ENCODE measurements at regions not wholly inside any gene's neighbourhood (a gene's known extent, or its start where the extent isn't known, plus 50 kb on each side); places are given as distances from the start of the nearest gene placed in this dataset.
"Not testable (repeated sequence)": the region's sequence is repeated elsewhere in the genome, so short reads cannot be mapped to it uniquely, and the experiment has no call there.

DNA sequence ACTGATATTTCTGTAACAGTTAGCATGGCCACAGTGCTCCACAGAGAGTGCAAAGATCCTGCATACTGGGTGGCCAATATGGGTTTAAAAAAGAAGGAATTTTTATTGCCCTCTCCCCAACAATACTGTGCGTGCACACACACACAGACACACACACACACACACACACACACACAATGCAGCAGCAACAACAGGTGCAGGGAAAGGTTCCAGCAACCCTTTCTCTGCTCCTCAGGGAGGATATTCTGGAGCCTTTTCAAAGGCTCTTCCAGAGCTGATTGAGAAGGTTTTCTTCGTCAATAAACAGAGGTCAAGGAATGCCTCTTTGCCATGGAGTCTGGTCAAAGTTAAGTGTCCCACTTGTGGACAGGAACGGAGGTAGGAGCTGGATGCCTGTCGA lies 84.8 kb upstream of the ZFP42 start:
- Histone ChIP-seq H3K9ac (no peak overlapping the region), H3K4me3 (no peak overlapping the region), H3K4me2 (no peak overlapping the region), H3K27me3 (no peaks in the 10 kb centered on the region), H3K36me3 (no peaks in the 10 kb centered on the region), H4K20me1 (ENCODE audit: low read depth) (no peaks in the 10 kb centered on the region), H3F3A (ENCODE audit: low read depth) (no peaks in the 10 kb centered on the region), H2AFZ (replicated peaks) (no peak overlapping the region), H3K9me3 (ENCODE audit: low read depth) (no peaks in the 10 kb centered on the region), H3K79me2 (ENCODE audit: low read depth) (no peaks in the 10 kb centered on the region), H3K4me1 (no peaks in the 10 kb centered on the region), H3K27ac (no peak overlapping the region)
- no peaks in the 10 kb centered on the region for H3K36me3 Mint-ChIP-seq
- TF ChIP-seq EZH2phosphoT487 (IDR thresholded peaks at IDR 0.05) (no peak), EZH2 (IDR thresholded peaks at IDR 0.05) (no peak)
- TF ChIP-seq, protein P1, sequence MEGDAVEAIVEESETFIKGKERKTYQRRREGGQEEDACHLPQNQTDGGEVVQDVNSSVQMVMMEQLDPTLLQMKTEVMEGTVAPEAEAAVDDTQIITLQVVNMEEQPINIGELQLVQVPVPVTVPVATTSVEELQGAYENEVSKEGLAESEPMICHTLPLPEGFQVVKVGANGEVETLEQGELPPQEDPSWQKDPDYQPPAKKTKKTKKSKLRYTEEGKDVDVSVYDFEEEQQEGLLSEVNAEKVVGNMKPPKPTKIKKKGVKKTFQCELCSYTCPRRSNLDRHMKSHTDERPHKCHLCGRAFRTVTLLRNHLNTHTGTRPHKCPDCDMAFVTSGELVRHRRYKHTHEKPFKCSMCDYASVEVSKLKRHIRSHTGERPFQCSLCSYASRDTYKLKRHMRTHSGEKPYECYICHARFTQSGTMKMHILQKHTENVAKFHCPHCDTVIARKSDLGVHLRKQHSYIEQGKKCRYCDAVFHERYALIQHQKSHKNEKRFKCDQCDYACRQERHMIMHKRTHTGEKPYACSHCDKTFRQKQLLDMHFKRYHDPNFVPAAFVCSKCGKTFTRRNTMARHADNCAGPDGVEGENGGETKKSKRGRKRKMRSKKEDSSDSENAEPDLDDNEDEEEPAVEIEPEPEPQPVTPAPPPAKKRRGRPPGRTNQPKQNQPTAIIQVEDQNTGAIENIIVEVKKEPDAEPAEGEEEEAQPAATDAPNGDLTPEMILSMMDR (IDR thresholded peaks at IDR 0.05) = no peak
- H3K27ac Mint-ChIP-seq = no peak overlapping the region
- no peaks in the 10 kb centered on the region for H3K4me1 Mint-ChIP-seq
- no peak overlapping the region for H3K4me3 Mint-ChIP-seq
- no peak for DNase-seq (ENCODE audit: low spot score)
- peaks cover 2% of the 10 kb centered on the region for H3K9me3 Mint-ChIP-seq
- H3K27me3 Mint-ChIP-seq (ENCODE audit: insufficient read depth, low read depth) = peaks cover 2% of the 10 kb centered on the region

DNA sequence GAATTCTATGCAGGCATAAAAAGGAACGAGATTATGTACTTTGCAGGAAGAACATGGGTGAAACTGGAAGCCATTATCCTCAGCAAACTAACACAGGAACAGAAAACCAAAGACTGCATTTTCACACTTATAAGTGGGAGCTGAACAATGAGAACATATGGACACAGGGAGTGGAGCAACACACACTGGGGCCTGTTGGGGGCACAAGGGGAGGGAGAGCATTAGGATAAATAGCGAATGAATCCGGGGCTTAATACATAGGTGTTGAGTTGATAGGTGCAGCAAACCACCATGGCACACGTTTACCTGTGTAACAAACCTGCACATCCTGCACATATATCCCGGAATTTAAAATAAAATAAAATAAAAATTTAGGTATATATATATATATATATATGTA lies 80.2 kb upstream of the ZFP42 start:
- not testable (repeated sequence) for H3K9ac ChIP-seq; H3K27me3 Mint-ChIP-seq (ENCODE audit: insufficient read depth, low read depth); H3K9me3 ChIP-seq (ENCODE audit: low read depth); H3K36me3 ChIP-seq; H3K79me2 ChIP-seq (ENCODE audit: low read depth); H3K9me3 Mint-ChIP-seq; H4K20me1 ChIP-seq (ENCODE audit: low read depth); H3K27ac Mint-ChIP-seq; H2AFZ ChIP-seq (replicated peaks); H3K4me1 ChIP-seq; H3K4me1 Mint-ChIP-seq; H3K4me2 ChIP-seq; DNase-seq (ENCODE audit: low spot score); H3K4me3 Mint-ChIP-seq; H3K27ac ChIP-seq; H3K4me3 ChIP-seq; H3K27me3 ChIP-seq; H3K36me3 Mint-ChIP-seq; H3F3A ChIP-seq (ENCODE audit: low read depth)
- TF ChIP-seq, protein P1 (IDR thresholded peaks at IDR 0.05) = peak; percentile 14

DNA sequence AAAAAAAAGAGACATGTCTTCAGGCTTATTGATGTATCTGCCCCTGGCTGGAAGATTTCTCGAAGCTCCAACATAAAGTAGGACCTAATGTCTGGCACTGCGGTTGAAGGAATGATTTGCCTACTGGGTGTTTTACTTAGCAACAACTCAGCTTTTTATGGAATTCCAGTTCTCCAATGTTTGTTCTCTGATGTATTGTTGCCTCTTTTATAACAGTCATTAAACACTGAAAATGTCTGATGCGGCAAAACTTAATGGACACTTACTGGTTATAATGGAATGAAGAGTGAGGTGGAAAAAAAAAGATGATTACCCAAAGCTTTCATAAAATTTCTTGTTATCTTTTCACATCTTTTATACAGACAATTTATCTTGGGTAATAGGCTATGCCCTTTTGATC lies 75.6 kb upstream of the ZFP42 start:
- no peak overlapping the region for H3K9ac ChIP-seq
- H3K27me3 Mint-ChIP-seq (ENCODE audit: insufficient read depth, low read depth) = no peaks in the 10 kb centered on the region
- DNase-seq (ENCODE audit: low spot score) = no peak
- no peak for TF ChIP-seq EZH2phosphoT487 (IDR thresholded peaks at IDR 0.05)
- H3K9me3 ChIP-seq (ENCODE audit: low read depth) = no peaks in the 10 kb centered on the region
- H3K27ac Mint-ChIP-seq = no peak overlapping the region
- H3K9me3 Mint-ChIP-seq = peaks cover 6% of the 10 kb centered on the region
- H3K4me3 Mint-ChIP-seq = no peak overlapping the region
- H3K4me3 ChIP-seq = no peak overlapping the region
- H3K27me3 ChIP-seq = no peaks in the 10 kb centered on the region
- H3K36me3 Mint-ChIP-seq = no peaks in the 10 kb centered on the region
- H3K4me1 Mint-ChIP-seq = no peaks in the 10 kb centered on the region
- no peaks in the 10 kb centered on the region for H3F3A ChIP-seq (ENCODE audit: low read depth)
- H4K20me1 ChIP-seq (ENCODE audit: low read depth) = no peaks in the 10 kb centered on the region
- H3K36me3 ChIP-seq = no peaks in the 10 kb centered on the region
- no peak overlapping the region for H3K27ac ChIP-seq
- H3K79me2 ChIP-seq (ENCODE audit: low read depth) = no peaks in the 10 kb centered on the region
- H3K4me2 ChIP-seq = no peak overlapping the region
- no peaks in the 10 kb centered on the region for H3K4me1 ChIP-seq
- no peak overlapping the region for H2AFZ ChIP-seq (replicated peaks)

DNA sequence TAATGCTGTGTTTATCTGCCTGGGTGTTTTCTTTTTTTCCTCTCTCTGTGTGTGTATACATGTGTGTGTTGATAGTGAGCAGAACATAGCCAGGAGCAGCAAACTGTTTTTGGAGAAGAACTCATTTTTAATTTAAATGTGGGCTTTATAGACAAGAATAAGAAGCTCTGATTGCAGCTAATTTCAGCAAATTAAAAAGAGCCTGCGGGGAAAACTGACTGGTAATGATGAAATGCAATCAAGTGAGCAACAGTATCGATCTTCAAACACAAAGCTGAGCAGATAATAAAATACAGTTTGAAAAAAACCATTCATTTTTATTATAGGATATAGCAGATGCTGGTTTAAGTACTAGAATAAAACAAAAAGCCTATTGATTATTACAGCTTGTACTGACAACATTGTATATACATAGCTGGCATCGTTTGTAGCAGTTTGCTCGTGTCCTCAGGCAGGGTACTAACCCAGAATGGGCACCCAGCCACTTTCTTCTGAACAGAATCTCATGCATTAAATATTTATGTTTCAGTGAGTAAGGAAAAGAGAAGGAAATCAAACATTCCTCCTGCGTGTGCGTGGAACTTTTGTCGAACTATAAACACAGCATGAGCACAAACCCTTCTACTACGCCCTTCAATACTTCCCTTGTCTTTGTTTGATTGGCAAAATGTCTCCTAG lies 73.5 kb upstream of the ZFP42 start:
- no peak overlapping the region for H3K27ac ChIP-seq
- Mint-ChIP-seq H3K36me3 (no peaks in the 10 kb centered on the region), H3K4me1 (no peaks in the 10 kb centered on the region), H3K4me3 (no peak overlapping the region), H3K9me3 (peaks cover 10% of the 10 kb centered on the region), H3K27me3 (ENCODE audit: insufficient read depth, low read depth) (no peaks in the 10 kb centered on the region), H3K27ac (no peak overlapping the region)
- no peak for DNase-seq (ENCODE audit: low spot score)
- no peak overlapping the region for H3K4me3 ChIP-seq
- no peaks in the 10 kb centered on the region for H3K27me3 ChIP-seq
- no peaks in the 10 kb centered on the region for H3F3A ChIP-seq (ENCODE audit: low read depth)
- H4K20me1 ChIP-seq (ENCODE audit: low read depth) = no peaks in the 10 kb centered on the region
- no peak overlapping the region for H3K4me2 ChIP-seq
- no peak for TF ChIP-seq EZH2phosphoT487 (IDR thresholded peaks at IDR 0.05)
- TF ChIP-seq, protein P1 (IDR thresholded peaks at IDR 0.05) = no peak
- no peak overlapping the region for H2AFZ ChIP-seq (replicated peaks)
- H3K9ac ChIP-seq = no peak overlapping the region
- H3K9me3 ChIP-seq (ENCODE audit: low read depth) = no peaks in the 10 kb centered on the region
- no peaks in the 10 kb centered on the region for H3K4me1 ChIP-seq
- H3K79me2 ChIP-seq (ENCODE audit: low read depth) = no peaks in the 10 kb centered on the region
- H3K36me3 ChIP-seq = no peaks in the 10 kb centered on the region

Data from neural progenitor cell (in vitro differentiated cells).